Caco-2 (cell line): ENCODE measurements at regions not wholly inside any gene's neighbourhood (a gene's known extent, or its start where the extent isn't known, plus 50 kb on each side); places are given as distances from the start of the nearest gene placed in this dataset.

Source experiments
- BruUV-seq: library from RNA; stranded (reverse); fragments of 400-500 nt; replicated peaks from 2 replicates; lab custom pipeline; 2021; lab: Mats Ljungman, UMichigan
- CTCF ChIA-PET: fragments of 300-600 bp; sonication (Branson Sonifier 250); formaldehyde crosslinking; loops from one replicate; lab custom pipeline; 2022; ENCODE audit warnings: antibody characterized with exemption; lab: Charles Lee
- POLR2A ChIA-PET: fragments of 300-600 bp; sonication (Branson Sonifier 250); formaldehyde crosslinking; loops from one replicate; lab custom pipeline; 2022; ENCODE audit warnings: antibody characterized with exemption; lab: Charles Lee
- DNase-seq, 2 experiments: peaks; one replicate each; pipeline versions ENCODE4 v3.0.0 to v3.0.0-alpha.2; 2020 to 2022
- H3K27me3 ChIP-seq: replicated peaks from 2 replicates; pipeline ENCODE4 v1.6.0; 2011; ENCODE audit warnings: low read length; ENCODE audit not compliant: control insufficient read depth, insufficient read depth
- H3K36me3 ChIP-seq: 2 replicates; pipeline ENCODE4 v1.5.1; 2011; ENCODE audit warnings: low read length; ENCODE audit not compliant: control insufficient read depth, insufficient read depth
- H3K4me1 ChIP-seq: fragments of 250-450 bp; sonication (Bioruptor Pico); 2 replicates; pipeline ENCODE4 v1.5.1; 2020; ENCODE audit warnings: mild to moderate bottlenecking
- H3K4me3 ChIP-seq: 2 replicates; pipeline ENCODE4 v1.5.1; 2011; ENCODE audit warnings: low read depth, mild to moderate bottlenecking, control low read depth, low read length
- H3K9me3 ChIP-seq: fragments of 250-450 bp; sonication (Bioruptor Pico); 2 replicates; pipeline ENCODE4 v1.5.1; 2020; ENCODE audit warnings: mild to moderate bottlenecking, moderate library complexity
- H3K27ac Mint-ChIP-seq: one replicate; pipeline ENCODE4 v1.8.0; 2022; ENCODE audit warnings: mixed read lengths; ENCODE audit not compliant: unreplicated experiment
- H3K27me3 Mint-ChIP-seq: one replicate; pipeline ENCODE4 v1.8.0; 2022; ENCODE audit warnings: mixed read lengths; ENCODE audit not compliant: insufficient read depth, unreplicated experiment
- H3K36me3 Mint-ChIP-seq: one replicate; pipeline ENCODE4 v1.8.0; 2022; ENCODE audit warnings: mild to moderate bottlenecking, mixed read lengths; ENCODE audit not compliant: insufficient read depth, unreplicated experiment
- H3K4me1 Mint-ChIP-seq: one replicate; pipeline ENCODE4 v1.8.0; 2022; ENCODE audit warnings: low read depth, mixed read lengths; ENCODE audit not compliant: unreplicated experiment
- H3K4me3 Mint-ChIP-seq: one replicate; pipeline ENCODE4 v1.8.0; 2022; ENCODE audit warnings: mild to moderate bottlenecking, moderate library complexity, mixed read lengths; ENCODE audit not compliant: unreplicated experiment
- H3K9me3 Mint-ChIP-seq: one replicate; pipeline ENCODE4 v1.8.0; 2022; ENCODE audit warnings: mixed read lengths; ENCODE audit not compliant: unreplicated experiment
- CTCF ChIP-seq, 2 experiments: fragments of 200-600 bp in 1 of 2; IDR thresholded peaks; 1 replicate in 1 of 2; 2 replicates in 1 of 2; pipeline versions ENCODE4 v1.5.1 to v1.8.0; 2011 to 2022; ENCODE audit warnings: antibody characterized with exemption in 1 of 2, control low read depth in 1 of 2, inconsistent platforms in 1 of 2, low read depth in 1 of 2, low read length in 1 of 2, mild to moderate bottlenecking in 1 of 2, moderate library complexity in 1 of 2; ENCODE audit not compliant: insufficient read depth in 1 of 2, severe bottlenecking in 1 of 2, unreplicated experiment in 1 of 2
- intact Hi-C: fragments of 100-400 bp; cut with micrococcal nuclease; formaldehyde crosslinking; loops from one replicate; pipeline ENCODE4 v1.10.0; 2022; ENCODE audit not compliant: unreplicated experiment

GRCh38 chr14:22460461-22461195 lies 128.4 kb downstream of the DAD1 start:
- Mint-ChIP-seq H3K27me3 (no peaks in the 10 kb centered on the region), H3K36me3 (no peaks in the 10 kb centered on the region), H3K27ac (no peak overlapping the region), H3K4me3 (no peak overlapping the region), H3K4me1 (no peaks in the 10 kb centered on the region), H3K9me3 (no peaks in the 10 kb centered on the region)
- ChIA-PET CTCF (interaction anchor here (0.6 kb wide), 1 partner anchor 11 kb away, joined by 3 read pairs; no protein-coding TSS in a partner anchor), POLR2A (no interaction called here)
- DNase-seq: no peak
- no TSS peak for BruUV-seq
- no peaks in the 10 kb centered on the region for H3K4me1 ChIP-seq
- no peaks in the 10 kb centered on the region for H3K27me3 ChIP-seq
- no peaks in the 10 kb centered on the region for H3K36me3 ChIP-seq
- intact Hi-C loops: no loop called here
- no peak overlapping the region for H3K4me3 ChIP-seq
- no peak for TF ChIP-seq CTCF (IDR thresholded peaks at IDR 0.05; ENCODE audit: insufficient read depth in 1 of 2, low read depth in 1 of 2, low read length in 1 of 2, severe bottlenecking in 1 of 2, unreplicated experiment in 1 of 2)
- no peaks in the 10 kb centered on the region for H3K9me3 ChIP-seq

- intact Hi-C loops: no loop called here
- CTCF ChIA-PET: interaction anchor here (0.6 to 1.4 kb wide), 2 partner anchors 14 to 237 kb away, joined by 4 read pairs; no protein-coding TSS in a partner anchor
- H3K27me3 ChIP-seq: no peaks in the 10 kb centered on the region
Observed at GRCh38 chr14:22458737-22459136, 130.3 kb downstream of the DAD1 start.

GRCh38 chr14:22456998-22457594 lies 131.9 kb downstream of the DAD1 start:
- no peak for TF ChIP-seq CTCF (IDR thresholded peaks at IDR 0.05; ENCODE audit: insufficient read depth in 1 of 2, low read depth in 1 of 2, low read length in 1 of 2, severe bottlenecking in 1 of 2, unreplicated experiment in 1 of 2)
- no peaks in the 10 kb centered on the region for H3K27me3 Mint-ChIP-seq

More at GRCh38 chr14:22458737-22459136, 130.3 kb downstream of the DAD1 start:
- Mint-ChIP-seq H3K4me1 (no peaks in the 10 kb centered on the region), H3K9me3 (no peaks in the 10 kb centered on the region), H3K4me3 (no peak overlapping the region), H3K27ac (no peak overlapping the region), H3K36me3 (no peaks in the 10 kb centered on the region), H3K27me3 (no peaks in the 10 kb centered on the region)
- no TSS peak for BruUV-seq
- POLR2A ChIA-PET: no interaction called here
- TF ChIP-seq CTCF (IDR thresholded peaks at IDR 0.05; ENCODE audit: insufficient read depth in 1 of 2, low read depth in 1 of 2, low read length in 1 of 2, severe bottlenecking in 1 of 2, unreplicated experiment in 1 of 2): no peak
- no peaks in the 10 kb centered on the region for H3K36me3 ChIP-seq
- H3K4me1 ChIP-seq: no peaks in the 10 kb centered on the region
- no peak for DNase-seq
- no peak overlapping the region for H3K4me3 ChIP-seq
- no peaks in the 10 kb centered on the region for H3K9me3 ChIP-seq

More at GRCh38 chr14:22456998-22457594, 131.9 kb downstream of the DAD1 start:
- no TSS peak for BruUV-seq
- Mint-ChIP-seq H3K27ac (no peak overlapping the region), H3K9me3 (no peaks in the 10 kb centered on the region), H3K4me3 (no peak overlapping the region), H3K36me3 (no peaks in the 10 kb centered on the region), H3K4me1 (no peaks in the 10 kb centered on the region)
- no peaks in the 10 kb centered on the region for H3K9me3 ChIP-seq
- intact Hi-C loops: no loop called here
- H3K36me3 ChIP-seq: no peaks in the 10 kb centered on the region
- H3K4me3 ChIP-seq: no peak overlapping the region
- POLR2A ChIA-PET: no interaction called here
- H3K4me1 ChIP-seq: no peaks in the 10 kb centered on the region
- no peak for DNase-seq
- CTCF ChIA-PET: no interaction called here
- H3K27me3 ChIP-seq: no peaks in the 10 kb centered on the region
